Heart left ventricle (tissue), 13 donors: ENCODE measurements at regions not wholly inside any gene's neighbourhood (a gene's known extent, or its start where the extent isn't known, plus 50 kb on each side); places are given as distances from the start of the nearest gene placed in this dataset.

Experiments
- CTCF ChIP-seq, 12 donors: fragments of 200-600 bp; sonication (generic) in 4 of 12; IDR thresholded peaks; one replicate each; pipeline versions ENCODE4 v1.5.0 to v1.8.0; 2018 to 2022; ENCODE audit warnings: antibody characterized with exemption in 12 of 12, mild to moderate bottlenecking in 5 of 12
- POLR2A ChIP-seq, 2 donors: fragments of 450-650 bp; IDR thresholded peaks; one replicate each; pipeline ENCODE4 v1.6.1; 2017; ENCODE audit warnings: antibody characterized with exemption in 2 of 2, mild to moderate bottlenecking in 2 of 2, moderate library complexity in 2 of 2
- donor health status: ischemic (EF 13 %, LVEDD 7.1; RV severe dilation, severe dysfunction).
- donor health status: DM: no; HTN: yes; CAD: no.
- donor health status: DM: no; HTN: no; CAD: no.
- donor health status: ischemic (EF 25% LVEDD 6.9; RV normal size, moderate dysfunction).
- donor health status: ischemic (EF 25% LVEDD 5.7; RV mildly dilated, moderate dysfunction).
- donor health status: ischemic (EF 35%, LVEDD 5.7; RV mildly dilated, moderate dysfunction).
- donor health status: nonischemic (EF 11% LVEDD 7.7; RV severe dilation, severe dysfunction).
- donor health status: DM: yes; HTN: yes; CAD: no.
- donor health status: PGD.
- donor health status: ischemic (EF 29% LVEDD 5.4; RV normal size, mild dysfunction).
- donor health status: nonischemic (EF 23%, LVEDD 6.1; RV moderate dilation, normal function).

GRCh38 chr4:171288816-171289432, 524.3 kb upstream of the GALNTL6 start:
- TF ChIP-seq CTCF (IDR thresholded peaks at IDR 0.05) (no peak), POLR2A (IDR thresholded peaks at IDR 0.05) (no peak)
